Testis (tissue), 2 donors: ENCODE measurements at regions not wholly inside any gene's neighbourhood (a gene's known extent, or its start where the extent isn't known, plus 50 kb on each side); places are given as distances from the start of the nearest gene placed in this dataset.

Experiments
- POLR2A ChIP-seq: fragments of 450-650 bp; IDR thresholded peaks from one replicate; pipeline ENCODE4 v1.6.1; 2017; ENCODE audit warnings: antibody characterized with exemption, mild to moderate bottlenecking, moderate library complexity
- TF ChIP-seq, protein P1 (sequence below), 3 experiments: fragments of 450-650 bp in 2 of 3; fragments of 200-600 bp in 1 of 3; sonication (generic) in 1 of 3; IDR thresholded peaks; one replicate each; pipeline ENCODE4 v1.5.1; 2016 to 2019; ENCODE audit warnings: antibody characterized with exemption in 3 of 3, mild to moderate bottlenecking in 2 of 3, moderate library complexity in 1 of 3

DNA sequence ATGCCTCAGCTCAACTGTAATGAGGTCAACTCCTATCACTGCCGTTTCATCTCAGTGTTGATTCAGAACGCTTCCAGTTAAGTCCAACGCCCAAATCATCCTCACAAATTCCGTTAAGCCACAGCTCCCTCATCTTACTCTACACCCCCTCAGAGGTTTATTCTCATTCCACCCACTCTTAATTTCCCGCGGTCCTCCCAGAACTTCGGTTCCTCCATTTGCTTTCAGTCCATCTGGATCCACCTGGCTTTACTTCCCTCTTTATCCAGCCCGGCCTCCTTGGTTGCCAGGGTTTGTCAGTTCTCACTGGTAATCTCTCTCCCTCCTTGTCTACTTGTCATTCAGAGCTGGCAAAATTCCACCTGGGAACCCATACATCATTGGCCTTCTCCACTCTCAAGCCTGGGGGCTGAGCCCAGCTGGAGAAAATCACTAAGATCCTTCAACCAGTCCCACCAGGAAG is 51.3 kb upstream of the RUNX1 start:
- TF ChIP-seq, protein P1, sequence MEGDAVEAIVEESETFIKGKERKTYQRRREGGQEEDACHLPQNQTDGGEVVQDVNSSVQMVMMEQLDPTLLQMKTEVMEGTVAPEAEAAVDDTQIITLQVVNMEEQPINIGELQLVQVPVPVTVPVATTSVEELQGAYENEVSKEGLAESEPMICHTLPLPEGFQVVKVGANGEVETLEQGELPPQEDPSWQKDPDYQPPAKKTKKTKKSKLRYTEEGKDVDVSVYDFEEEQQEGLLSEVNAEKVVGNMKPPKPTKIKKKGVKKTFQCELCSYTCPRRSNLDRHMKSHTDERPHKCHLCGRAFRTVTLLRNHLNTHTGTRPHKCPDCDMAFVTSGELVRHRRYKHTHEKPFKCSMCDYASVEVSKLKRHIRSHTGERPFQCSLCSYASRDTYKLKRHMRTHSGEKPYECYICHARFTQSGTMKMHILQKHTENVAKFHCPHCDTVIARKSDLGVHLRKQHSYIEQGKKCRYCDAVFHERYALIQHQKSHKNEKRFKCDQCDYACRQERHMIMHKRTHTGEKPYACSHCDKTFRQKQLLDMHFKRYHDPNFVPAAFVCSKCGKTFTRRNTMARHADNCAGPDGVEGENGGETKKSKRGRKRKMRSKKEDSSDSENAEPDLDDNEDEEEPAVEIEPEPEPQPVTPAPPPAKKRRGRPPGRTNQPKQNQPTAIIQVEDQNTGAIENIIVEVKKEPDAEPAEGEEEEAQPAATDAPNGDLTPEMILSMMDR (IDR thresholded peaks at IDR 0.05), result no peak
- no peak for TF ChIP-seq POLR2A
